Peyer's patch (tissue), 4 donors: ENCODE measurements at regions not wholly inside any gene's neighbourhood (a gene's known extent, or its start where the extent isn't known, plus 50 kb on each side); places are given as distances from the start of the nearest gene placed in this dataset.

Source experiments
- POLR2A ChIP-seq, 2 donors: fragments of 450-650 bp; IDR thresholded peaks; one replicate each; pipeline ENCODE4 v1.5.1; 2017; ENCODE audit warnings: antibody characterized with exemption in 2 of 2, mild to moderate bottlenecking in 2 of 2, moderate library complexity in 2 of 2
- TF ChIP-seq, protein P1 (sequence below), 6 experiments: fragments of 450-650 bp in 4 of 6; fragments of 200-600 bp in 2 of 6; sonication (generic) in 1 of 6; IDR thresholded peaks; one replicate each; pipeline ENCODE4 v1.5.1; 2017 to 2019; ENCODE audit warnings: antibody characterized with exemption in 6 of 6, mild to moderate bottlenecking in 3 of 6, moderate library complexity in 1 of 6

DNA sequence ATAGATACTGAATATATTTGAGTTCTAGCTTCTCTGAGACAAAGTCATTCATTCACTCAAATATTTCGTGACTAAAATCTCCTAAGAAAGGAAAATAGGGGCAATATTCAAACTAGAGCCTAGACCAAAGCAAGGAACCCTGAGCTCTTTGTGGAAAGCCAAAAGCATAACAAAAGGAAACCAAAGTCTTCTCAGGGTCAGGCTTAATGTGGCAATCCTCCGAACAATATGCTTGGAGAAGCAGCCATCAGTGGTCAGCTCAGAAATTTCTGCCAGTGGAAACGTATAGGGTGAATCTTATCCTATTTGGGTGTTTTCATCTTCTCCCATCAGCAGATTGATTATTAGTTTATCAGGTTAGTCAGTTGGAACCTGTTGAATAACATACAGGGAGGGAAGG lies 151.3 kb upstream of the SLC13A1 start:
- no peak for TF ChIP-seq POLR2A (IDR thresholded peaks at IDR 0.05)
- TF ChIP-seq, protein P1, sequence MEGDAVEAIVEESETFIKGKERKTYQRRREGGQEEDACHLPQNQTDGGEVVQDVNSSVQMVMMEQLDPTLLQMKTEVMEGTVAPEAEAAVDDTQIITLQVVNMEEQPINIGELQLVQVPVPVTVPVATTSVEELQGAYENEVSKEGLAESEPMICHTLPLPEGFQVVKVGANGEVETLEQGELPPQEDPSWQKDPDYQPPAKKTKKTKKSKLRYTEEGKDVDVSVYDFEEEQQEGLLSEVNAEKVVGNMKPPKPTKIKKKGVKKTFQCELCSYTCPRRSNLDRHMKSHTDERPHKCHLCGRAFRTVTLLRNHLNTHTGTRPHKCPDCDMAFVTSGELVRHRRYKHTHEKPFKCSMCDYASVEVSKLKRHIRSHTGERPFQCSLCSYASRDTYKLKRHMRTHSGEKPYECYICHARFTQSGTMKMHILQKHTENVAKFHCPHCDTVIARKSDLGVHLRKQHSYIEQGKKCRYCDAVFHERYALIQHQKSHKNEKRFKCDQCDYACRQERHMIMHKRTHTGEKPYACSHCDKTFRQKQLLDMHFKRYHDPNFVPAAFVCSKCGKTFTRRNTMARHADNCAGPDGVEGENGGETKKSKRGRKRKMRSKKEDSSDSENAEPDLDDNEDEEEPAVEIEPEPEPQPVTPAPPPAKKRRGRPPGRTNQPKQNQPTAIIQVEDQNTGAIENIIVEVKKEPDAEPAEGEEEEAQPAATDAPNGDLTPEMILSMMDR (IDR thresholded peaks at IDR 0.05) = no peak
